Natural killer cell (primary cell): ENCODE measurements at regions not wholly inside any gene's neighbourhood (a gene's known extent, or its start where the extent isn't known, plus 50 kb on each side); places are given as distances from the start of the nearest gene placed in this dataset.
A peak's percentile ranks its signal among the peaks of the same experiment; 100 is the strongest.

Experiments
- ATAC-seq, 3 donors: fragments of 150-1000 bp in 2 of 3; fragments of 200-7000 bp in 1 of 3; cut with Tn5 transposase; 1 replicate in 1 of 3; 2 replicates in 2 of 3; pipeline ENCODE4 v1.10.0; 2021; ENCODE audit warnings: mild to moderate bottlenecking in 2 of 3, moderate library complexity in 2 of 3
- DNase-seq, 2 donors: peaks; one replicate each; pipeline versions ENCODE4 v3.0.0 to v3.0.0-alpha.2; 2013 to 2021; ENCODE audit warnings: mixed read lengths in 1 of 2
- H3K27ac ChIP-seq: one replicate; pipeline ENCODE4 v1.5.1; 2013; ENCODE audit warnings: mild to moderate bottlenecking, low read length
- H3K27me3 ChIP-seq: one replicate; pipeline ENCODE4 v1.6.1; 2013; ENCODE audit warnings: low read length; ENCODE audit not compliant: control insufficient read depth, insufficient read depth
- H3K36me3 ChIP-seq: one replicate; pipeline ENCODE4 v1.6.1; 2013; ENCODE audit warnings: low read length; ENCODE audit not compliant: control insufficient read depth, insufficient read depth
- H3K4me1 ChIP-seq: one replicate; pipeline ENCODE4 v1.6.1; 2013; ENCODE audit warnings: low read length; ENCODE audit not compliant: control insufficient read depth, insufficient read depth
- H3K4me3 ChIP-seq: one replicate; pipeline ENCODE4 v1.5.1; 2013; ENCODE audit warnings: low read length
- H3K9me3 ChIP-seq: one replicate; pipeline ENCODE4 v1.6.1; 2013; ENCODE audit warnings: low read length; ENCODE audit not compliant: control insufficient read depth, insufficient read depth
- H3K27ac Mint-ChIP-seq, 2 donors: one replicate each; pipeline ENCODE4 v1.8.0; 2022; ENCODE audit warnings: mild to moderate bottlenecking in 2 of 2, mixed read lengths in 2 of 2, moderate library complexity in 1 of 2
- H3K27me3 Mint-ChIP-seq, 2 donors: one replicate each; pipeline ENCODE4 v1.8.0; 2022; ENCODE audit warnings: low read depth in 2 of 2, mixed read lengths in 2 of 2
- H3K36me3 Mint-ChIP-seq: one replicate; pipeline ENCODE4 v1.8.0; 2022; ENCODE audit warnings: mixed read lengths
- H3K4me1 Mint-ChIP-seq, 2 donors: one replicate each; pipeline ENCODE4 v1.8.0; 2022; ENCODE audit warnings: mixed read lengths in 2 of 2
- H3K4me3 Mint-ChIP-seq: one replicate; pipeline ENCODE4 v1.8.0; 2022; ENCODE audit warnings: mild to moderate bottlenecking, moderate library complexity, mixed read lengths
- H3K9me3 Mint-ChIP-seq, 2 donors: one replicate each; pipeline ENCODE4 v1.8.0; 2022; ENCODE audit warnings: mixed read lengths in 2 of 2
- WGBS: methylation state at CpG from one replicate; pipeline ENCODE4 v1.1.7; 2013; ENCODE audit warnings: missing lambda C conversion rate; ENCODE audit not compliant: insufficient coverage; 5-methylcytosine and 5-hydroxymethylcytosine counted together
- intact Hi-C: fragments of 100-400 bp; cut with micrococcal nuclease; formaldehyde crosslinking; loops from one replicate; pipeline ENCODE4 v1.14.2; 2022
- TF ChIP-seq, protein P1 (sequence below): fragments of 200-600 bp; IDR thresholded peaks from one replicate; pipeline ENCODE4 v1.8.0; 2022; ENCODE audit warnings: antibody characterized with exemption

DNA sequence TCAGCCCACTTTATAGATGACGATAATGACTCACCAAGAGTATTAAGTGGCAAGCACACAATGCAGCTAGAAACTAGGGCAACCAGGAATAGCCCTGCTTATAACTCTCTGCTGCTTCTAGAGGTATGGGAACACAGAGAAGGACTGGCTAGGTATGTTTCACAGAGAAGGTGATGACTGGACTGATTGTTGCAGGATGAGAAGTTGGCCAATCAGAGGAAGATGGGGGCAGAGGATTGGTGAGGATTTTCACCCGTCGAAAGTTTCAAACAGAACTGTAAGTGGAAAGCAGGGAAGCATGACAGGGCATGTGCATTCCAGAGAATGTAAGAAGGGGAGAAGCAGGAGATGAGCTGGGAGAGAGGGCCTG lies 222.4 kb upstream of the JUN start:
- Histone ChIP-seq H3K4me3 (no peak overlapping the region), H3K27me3 (no peaks in the 10 kb centered on the region), H3K27ac (peak overlapping the region; percentile 17), H3K36me3 (no peaks in the 10 kb centered on the region), H3K4me1 (peaks cover 40% of the 10 kb centered on the region), H3K9me3 (no peaks in the 10 kb centered on the region)
- Mint-ChIP-seq H3K4me1 (peaks cover 49 to 55% of the 10 kb centered on the region in 2 donors), H3K27me3 (peaks cover 0 to 8% of the 10 kb centered on the region in 2 donors), H3K36me3 (no peaks in the 10 kb centered on the region), H3K9me3 (no peaks in the 10 kb centered on the region), H3K4me3 (peak overlapping the region; percentile 59), H3K27ac (peak overlapping the region; percentile 74 to 86)
- WGBS, result 80% methylated on average over 3 of the region's 3 CpGs
- intact Hi-C loops, result loop anchor here (5.0 to 10.0 kb wide), 2 partner anchors 41 to 101 kb away; no protein-coding TSS in a partner anchor
- DNase-seq (no peak), ATAC-seq (peak in 1 of 3 donors; percentile 22)
- TF ChIP-seq, protein P1, sequence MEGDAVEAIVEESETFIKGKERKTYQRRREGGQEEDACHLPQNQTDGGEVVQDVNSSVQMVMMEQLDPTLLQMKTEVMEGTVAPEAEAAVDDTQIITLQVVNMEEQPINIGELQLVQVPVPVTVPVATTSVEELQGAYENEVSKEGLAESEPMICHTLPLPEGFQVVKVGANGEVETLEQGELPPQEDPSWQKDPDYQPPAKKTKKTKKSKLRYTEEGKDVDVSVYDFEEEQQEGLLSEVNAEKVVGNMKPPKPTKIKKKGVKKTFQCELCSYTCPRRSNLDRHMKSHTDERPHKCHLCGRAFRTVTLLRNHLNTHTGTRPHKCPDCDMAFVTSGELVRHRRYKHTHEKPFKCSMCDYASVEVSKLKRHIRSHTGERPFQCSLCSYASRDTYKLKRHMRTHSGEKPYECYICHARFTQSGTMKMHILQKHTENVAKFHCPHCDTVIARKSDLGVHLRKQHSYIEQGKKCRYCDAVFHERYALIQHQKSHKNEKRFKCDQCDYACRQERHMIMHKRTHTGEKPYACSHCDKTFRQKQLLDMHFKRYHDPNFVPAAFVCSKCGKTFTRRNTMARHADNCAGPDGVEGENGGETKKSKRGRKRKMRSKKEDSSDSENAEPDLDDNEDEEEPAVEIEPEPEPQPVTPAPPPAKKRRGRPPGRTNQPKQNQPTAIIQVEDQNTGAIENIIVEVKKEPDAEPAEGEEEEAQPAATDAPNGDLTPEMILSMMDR, result no peak

DNA sequence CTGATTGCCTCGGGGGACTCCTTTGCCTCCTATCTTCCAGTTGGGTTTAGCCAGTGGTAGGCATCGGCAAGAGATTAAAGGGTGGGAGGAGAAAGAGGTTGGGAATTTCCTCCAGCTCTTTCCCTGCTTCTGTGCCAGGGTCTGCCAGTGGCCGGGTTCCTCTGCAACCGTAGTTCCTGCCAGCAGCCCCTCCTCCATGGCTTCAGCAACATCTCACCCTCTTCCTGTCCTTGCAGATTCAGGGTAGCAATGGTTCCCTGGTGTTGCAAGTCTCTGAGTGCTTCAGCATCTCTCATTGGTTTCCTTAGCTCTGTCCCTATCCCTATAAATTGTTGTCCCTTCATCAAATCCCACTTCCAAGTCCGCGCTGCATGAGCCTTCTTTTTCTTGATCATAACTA lies 223.1 kb upstream of the JUN start:
- intact Hi-C loops, result loop anchor here (5.0 to 10.0 kb wide), 2 partner anchors 40 to 102 kb away; no protein-coding TSS in a partner anchor
- H3K4me3 ChIP-seq, result no peak overlapping the region
- no peak for DNase-seq
- Mint-ChIP-seq H3K4me3 (peak overlapping the region; percentile 59), H3K27me3 (peaks cover 0 to 12% of the 10 kb centered on the region in 2 donors), H3K4me1 (peaks cover 49 to 58% of the 10 kb centered on the region in 2 donors), H3K27ac (peak overlapping the region; percentile 74 to 86), H3K9me3 (no peaks in the 10 kb centered on the region), H3K36me3 (no peaks in the 10 kb centered on the region)
- ATAC-seq, result peak in 2 of 3 donors; percentile 30 to 53
- TF ChIP-seq, protein P1, result no peak
- 64% methylated on average over 6 of the region's 6 CpGs for WGBS
- H3K9me3 ChIP-seq, result no peaks in the 10 kb centered on the region
- peaks cover 40% of the 10 kb centered on the region for H3K4me1 ChIP-seq
- H3K27ac ChIP-seq, result peak overlapping the region; percentile 17
- no peaks in the 10 kb centered on the region for H3K36me3 ChIP-seq
- no peaks in the 10 kb centered on the region for H3K27me3 ChIP-seq

DNA sequence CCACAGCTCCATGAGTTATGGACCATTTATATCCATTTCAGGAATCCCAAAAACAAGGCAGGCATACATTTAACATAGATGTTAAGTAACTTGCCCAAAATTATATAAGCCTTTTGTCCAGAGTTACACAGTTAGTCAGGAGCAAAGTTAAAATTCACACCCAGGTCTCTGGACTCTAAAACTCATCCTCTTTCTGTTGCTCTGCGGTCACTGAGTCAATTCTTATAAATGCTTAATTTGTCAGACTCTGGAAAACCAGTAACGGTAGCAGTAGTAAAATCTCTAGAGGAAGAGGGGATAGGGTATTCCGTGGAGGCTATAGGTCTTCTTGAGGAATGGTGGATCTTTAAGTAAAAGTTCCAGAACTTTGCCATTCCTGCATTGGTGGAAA lies 223.6 kb upstream of the JUN start:
- 86% methylated on average over 3 of the region's 3 CpGs for WGBS

More for the DNA sequence above, 223.6 kb upstream of the JUN start:
- H3K9me3 ChIP-seq, result no peaks in the 10 kb centered on the region
- peaks cover 40% of the 10 kb centered on the region for H3K4me1 ChIP-seq
- peaks cover 0 to 12% of the 10 kb centered on the region in 2 donors for H3K27me3 Mint-ChIP-seq
- no peaks in the 10 kb centered on the region for H3K27me3 ChIP-seq
- H3K27ac ChIP-seq, result no peak overlapping the region
- H3K27ac Mint-ChIP-seq, result peak overlapping the region in 1 of 2 donors; percentile 86
- no peaks in the 10 kb centered on the region for H3K36me3 ChIP-seq
- peak overlapping the region; percentile 59 for H3K4me3 Mint-ChIP-seq
- ATAC-seq (no peak), DNase-seq (no peak)
- H3K4me3 ChIP-seq, result no peak overlapping the region
- intact Hi-C loops, result loop anchor here (5.0 to 10.0 kb wide), 2 partner anchors 40 to 103 kb away; no protein-coding TSS in a partner anchor
- peaks cover 49 to 58% of the 10 kb centered on the region in 2 donors for H3K4me1 Mint-ChIP-seq
- H3K9me3 Mint-ChIP-seq, result no peaks in the 10 kb centered on the region
- TF ChIP-seq, protein P1, result no peak
- no peaks in the 10 kb centered on the region for H3K36me3 Mint-ChIP-seq
